Progenitor cell of endocrine pancreas (in vitro differentiated cells): ENCODE measurements at regions not wholly inside any gene's neighbourhood (a gene's known extent, or its start where the extent isn't known, plus 50 kb on each side); places are given as distances from the start of the nearest gene placed in this dataset.
A peak's percentile ranks its signal among the peaks of the same experiment; 100 is the strongest.

ENCODE experiments used
- DNase-seq: peaks from one replicate; pipeline ENCODE4 v3.0.0; 2021; ENCODE audit warnings: low spot score; ENCODE audit not compliant: unreplicated experiment
- H3K27ac Mint-ChIP-seq: 2 replicates; pipeline ENCODE4 v1.8.0; 2021; ENCODE audit warnings: mild to moderate bottlenecking, moderate library complexity, mixed read lengths
- H3K27me3 Mint-ChIP-seq: 2 replicates; pipeline ENCODE4 v1.8.0; 2021; ENCODE audit warnings: mixed read lengths
- H3K36me3 Mint-ChIP-seq: 2 replicates; pipeline ENCODE4 v1.8.0; 2022; ENCODE audit warnings: mixed read lengths; ENCODE audit not compliant: insufficient read depth
- H3K4me1 Mint-ChIP-seq: 2 replicates; pipeline ENCODE4 v1.8.0; 2021; ENCODE audit warnings: low read depth, mixed read lengths
- H3K4me3 Mint-ChIP-seq: 2 replicates; pipeline ENCODE4 v1.8.0; 2021; ENCODE audit warnings: low read depth, mild to moderate bottlenecking, moderate library complexity, mixed read lengths
- H3K9me3 Mint-ChIP-seq: 2 replicates; pipeline ENCODE4 v1.8.0; 2021; ENCODE audit warnings: low read depth, mixed read lengths
- CTCF ChIP-seq: fragments of 200-600 bp; sonication (generic); IDR thresholded peaks from one replicate; pipeline ENCODE4 v1.5.0; 2021; ENCODE audit warnings: antibody characterized with exemption, mild to moderate bottlenecking; ENCODE audit not compliant: unreplicated experiment

DNA sequence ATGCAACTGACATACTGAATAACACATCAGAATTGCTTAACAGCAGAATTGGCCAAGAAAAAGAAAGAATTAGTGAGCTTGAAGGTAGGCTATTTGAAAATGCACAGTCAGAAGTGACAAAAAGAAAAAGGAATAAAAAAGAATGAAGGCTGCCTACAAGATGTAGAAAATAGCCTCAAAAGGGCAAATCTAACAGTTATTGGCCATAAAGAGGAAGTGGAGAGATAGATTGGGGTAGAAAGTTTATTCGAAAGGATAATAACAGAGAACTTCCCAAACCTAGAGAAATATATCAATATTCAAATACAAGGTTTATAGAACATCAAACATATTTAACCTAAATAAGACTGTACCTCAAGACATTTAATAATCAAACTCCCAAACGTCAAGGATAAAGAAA, 67.5 kb downstream of the ATP6V1G3 start:
- peaks cover 5% of the 10 kb centered on the region for H3K4me1 Mint-ChIP-seq
- no peaks in the 10 kb centered on the region for H3K36me3 Mint-ChIP-seq
- peaks cover 10% of the 10 kb centered on the region for H3K9me3 Mint-ChIP-seq
- no peaks in the 10 kb centered on the region for H3K27me3 Mint-ChIP-seq
- TF ChIP-seq CTCF = no peak
- no peak for DNase-seq
- no peak overlapping the region for H3K27ac Mint-ChIP-seq
- no peak overlapping the region for H3K4me3 Mint-ChIP-seq

DNA sequence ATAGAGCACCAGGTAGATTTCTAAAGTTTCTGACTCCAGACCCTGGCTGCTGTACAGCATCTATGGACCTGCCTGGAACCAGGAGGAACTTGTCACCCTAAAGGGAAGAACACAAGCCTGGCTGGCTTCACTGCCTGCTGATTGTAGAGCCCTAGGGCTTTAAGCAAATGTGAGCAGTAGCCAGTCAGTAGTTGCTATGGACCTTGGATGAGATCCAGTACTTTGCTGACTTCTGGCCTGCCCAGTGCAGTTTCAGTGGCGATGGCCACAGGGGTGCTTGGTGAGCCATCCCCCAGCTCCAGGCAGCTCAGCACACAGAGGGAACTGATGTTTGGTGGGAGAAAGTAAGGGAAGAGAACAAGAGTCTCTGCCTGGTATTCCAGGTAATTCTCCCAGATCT, 68.4 kb downstream of the ATP6V1G3 start:
- Mint-ChIP-seq H3K27ac (no peak overlapping the region), H3K27me3 (no peaks in the 10 kb centered on the region), H3K9me3 (peaks cover 10% of the 10 kb centered on the region), H3K36me3 (no peaks in the 10 kb centered on the region), H3K4me1 (peaks cover 3% of the 10 kb centered on the region), H3K4me3 (no peak overlapping the region)
- TF ChIP-seq CTCF = no peak
- no peak for DNase-seq

DNA sequence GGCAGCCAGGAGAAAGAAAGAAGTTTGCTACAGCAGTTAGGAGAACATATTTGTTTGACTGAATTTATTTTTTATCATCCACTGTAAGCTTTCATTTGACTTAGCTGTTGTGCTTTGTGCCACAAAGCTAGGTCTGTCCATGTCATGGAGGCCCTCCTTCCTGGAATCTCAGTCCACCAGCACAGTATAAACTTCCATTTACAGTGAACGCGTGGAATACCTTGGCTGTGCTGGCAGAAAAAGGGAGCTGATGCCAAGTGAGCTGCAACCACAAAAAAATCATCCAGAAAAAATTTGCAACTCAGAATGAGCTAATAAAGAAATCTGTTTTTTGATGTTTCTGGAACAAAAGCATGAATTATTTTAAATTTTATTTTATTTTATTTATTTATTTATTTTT, 72.6 kb downstream of the ATP6V1G3 start:
- H3K27ac Mint-ChIP-seq = no peak overlapping the region
- no peaks in the 10 kb centered on the region for H3K27me3 Mint-ChIP-seq
- no peaks in the 10 kb centered on the region for H3K4me1 Mint-ChIP-seq
- no peak for DNase-seq
- no peaks in the 10 kb centered on the region for H3K9me3 Mint-ChIP-seq
- no peaks in the 10 kb centered on the region for H3K36me3 Mint-ChIP-seq
- no peak overlapping the region for H3K4me3 Mint-ChIP-seq
- TF ChIP-seq CTCF = no peak

- no peaks in the 10 kb centered on the region for H3K36me3 Mint-ChIP-seq
- no peak for DNase-seq
- no peak for TF ChIP-seq CTCF
- H3K4me1 Mint-ChIP-seq = no peaks in the 10 kb centered on the region
- no peak overlapping the region for H3K27ac Mint-ChIP-seq
- no peak overlapping the region for H3K4me3 Mint-ChIP-seq
- H3K27me3 Mint-ChIP-seq = no peaks in the 10 kb centered on the region
- no peaks in the 10 kb centered on the region for H3K9me3 Mint-ChIP-seq
Observed at GRCh38 chr1:198467342-198467741, 73.1 kb downstream of the ATP6V1G3 start.

DNA sequence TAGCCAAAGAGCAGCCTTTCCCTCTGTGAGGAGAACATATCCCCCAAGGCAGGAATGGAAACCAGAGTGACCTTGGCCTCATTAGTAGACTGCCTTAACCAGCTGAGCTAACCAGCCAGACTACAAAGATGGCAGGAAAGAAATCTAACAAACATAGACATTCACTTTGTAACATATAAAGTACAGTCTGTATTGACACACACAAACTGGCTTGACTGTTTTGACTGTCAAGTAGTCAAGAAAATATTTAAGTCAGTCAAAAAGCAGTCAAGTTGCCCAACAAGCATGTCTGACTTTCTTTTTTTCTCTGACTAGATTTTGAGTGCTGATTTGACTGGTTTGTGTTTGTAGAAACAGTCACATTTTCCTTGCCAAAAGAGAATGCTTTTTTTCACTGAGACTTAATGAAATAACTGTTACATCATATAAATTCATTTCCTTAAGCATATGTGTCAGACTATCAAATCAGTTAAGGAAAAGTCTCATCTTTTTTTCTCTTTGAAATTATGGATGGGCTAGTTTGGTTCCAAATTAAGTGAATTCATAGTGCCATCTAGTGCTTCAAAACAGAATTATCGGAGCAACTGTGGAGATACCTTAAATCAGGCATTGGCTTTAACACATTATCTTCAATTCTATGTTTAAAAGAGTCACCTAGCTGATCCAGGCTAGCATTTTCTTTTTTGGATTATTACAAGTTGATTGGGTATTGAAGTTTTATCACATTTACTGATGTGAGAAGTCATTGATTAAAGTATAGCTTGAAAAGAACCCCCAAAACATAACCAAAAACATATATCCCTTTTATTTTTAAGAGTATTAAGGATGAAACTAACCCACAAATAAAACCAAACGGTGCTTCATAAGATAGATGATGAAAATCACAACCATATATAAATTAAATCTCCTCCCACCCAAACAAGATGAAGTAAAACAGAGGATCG, 75.0 kb downstream of the ATP6V1G3 start:
- Mint-ChIP-seq H3K9me3 (no peaks in the 10 kb centered on the region), H3K27me3 (no peaks in the 10 kb centered on the region), H3K4me1 (no peaks in the 10 kb centered on the region), H3K4me3 (no peak overlapping the region), H3K27ac (no peak overlapping the region), H3K36me3 (no peaks in the 10 kb centered on the region)
- no peak for DNase-seq
- peak; percentile 73 for TF ChIP-seq CTCF
